ENCODE measurements at regions not wholly inside any gene's neighbourhood (a gene's known extent, or its start where the extent isn't known, plus 50 kb on each side); places are given as distances from the start of the nearest gene placed in this dataset.

GRCh38 chr20:48463916-48464315 is 363.9 kb downstream of the PREX1 start:
- no peak for DNase-seq (ENCODE audit: low spot score)

GRCh38 chr20:48463096-48463720 is 364.6 kb downstream of the PREX1 start:
- no peak for DNase-seq (ENCODE audit: low spot score)

GRCh38 chr20:48461735-48462119 is 366.1 kb downstream of the PREX1 start:
- no peak for DNase-seq (ENCODE audit: low spot score)

- DNase-seq (ENCODE audit: low spot score): no peak
Measured at GRCh38 chr20:48461091-48461734, 366.6 kb downstream of the PREX1 start.

- peak; percentile 21 for DNase-seq (ENCODE audit: low spot score)
Measured at GRCh38 chr20:48460681-48461080, 367.1 kb downstream of the PREX1 start.

GRCh38 chr20:48459722-48460395 is 367.9 kb downstream of the PREX1 start:
- no peak for DNase-seq (ENCODE audit: low spot score)

GRCh38 chr20:48458601-48459385 is 369.0 kb downstream of the PREX1 start:
- DNase-seq (ENCODE audit: low spot score): no peak

- DNase-seq (ENCODE audit: low spot score): no peak
Measured at GRCh38 chr20:48458003-48458377, 369.8 kb downstream of the PREX1 start.

GRCh38 chr20:48457193-48458002 is 370.4 kb downstream of the PREX1 start:
- no peak for DNase-seq (ENCODE audit: low spot score)

GRCh38 chr20:48456366-48457192 is 371.2 kb downstream of the PREX1 start:
- peak; percentile 19 for DNase-seq (ENCODE audit: low spot score)

GRCh38 chr20:48455651-48456365 is 372.0 kb downstream of the PREX1 start:
- DNase-seq (ENCODE audit: low spot score): no peak

GRCh38 chr20:48454671-48455490 is 372.9 kb downstream of the PREX1 start:
- DNase-seq (ENCODE audit: low spot score): no peak

GRCh38 chr20:48453477-48454093 is 374.2 kb downstream of the PREX1 start:
- DNase-seq (ENCODE audit: low spot score): no peak

GRCh38 chr20:48451401-48451800 is 376.4 kb downstream of the PREX1 start:
- DNase-seq (ENCODE audit: low spot score): no peak

GRCh38 chr20:48448666-48449600 is 378.9 kb downstream of the PREX1 start:
- no peak for DNase-seq (ENCODE audit: low spot score)

- DNase-seq (ENCODE audit: low spot score): no peak
Measured at GRCh38 chr20:48447456-48447855, 380.3 kb downstream of the PREX1 start.

- no peak for DNase-seq (ENCODE audit: low spot score)
Measured at GRCh38 chr20:48445827-48446226, 382.0 kb downstream of the PREX1 start.

- no peak for DNase-seq (ENCODE audit: low spot score)
Measured at GRCh38 chr20:48444249-48444648, 383.6 kb downstream of the PREX1 start.
